NCI-H1105 treated with DMSO at 0.1 percent for 48 hours (cell line): ENCODE measurements at regions not wholly inside any gene's neighbourhood (a gene's known extent, or its start where the extent isn't known, plus 50 kb on each side); places are given as distances from the start of the nearest gene placed in this dataset.

ENCODE experiments used
- DNase-seq: peaks from one replicate; lab custom pipeline; 2025; lab: John Stamatoyannopoulos, UW

DNA sequence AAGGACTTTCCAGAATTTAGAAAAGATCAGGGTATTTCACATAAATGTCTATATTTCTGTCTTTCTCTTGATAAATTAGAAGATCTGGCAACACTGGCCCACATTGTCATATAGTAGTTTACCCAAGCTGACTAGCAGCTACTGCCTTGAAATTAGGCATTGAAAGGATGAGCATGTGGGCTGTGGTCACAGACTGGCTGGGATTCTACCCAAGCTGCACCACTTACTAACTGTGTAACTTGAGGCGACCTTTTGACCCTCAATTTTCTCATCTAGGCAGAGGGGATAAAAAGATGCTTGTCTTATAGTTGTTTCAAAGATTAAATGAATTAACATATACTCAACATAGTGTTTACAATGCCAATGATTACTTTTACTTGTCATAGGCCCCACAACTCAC, 152.7 kb upstream of the BMP2 start:
- no peak for DNase-seq

GRCh38 chr20:6613280-6613861, 154.1 kb upstream of the BMP2 start:
- DNase-seq: no peak

DNA sequence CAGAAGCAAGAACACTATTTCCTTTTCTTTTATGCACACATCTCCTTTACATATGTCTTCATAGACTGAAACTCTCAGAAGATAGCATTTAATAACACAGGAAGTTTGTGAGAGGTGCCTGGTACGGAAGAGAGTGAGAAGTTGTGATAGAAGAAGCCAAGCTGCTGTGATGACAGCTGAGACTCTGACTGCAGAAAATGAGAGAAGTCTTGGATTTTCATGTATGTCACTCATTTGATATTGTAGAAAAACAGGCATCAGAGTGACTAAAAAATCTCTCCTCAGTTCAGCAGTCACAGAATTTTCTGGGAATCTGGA, 154.9 kb upstream of the BMP2 start:
- DNase-seq: no peak

GRCh38 chr20:6611911-6612605, 155.4 kb upstream of the BMP2 start:
- no peak for DNase-seq

DNA sequence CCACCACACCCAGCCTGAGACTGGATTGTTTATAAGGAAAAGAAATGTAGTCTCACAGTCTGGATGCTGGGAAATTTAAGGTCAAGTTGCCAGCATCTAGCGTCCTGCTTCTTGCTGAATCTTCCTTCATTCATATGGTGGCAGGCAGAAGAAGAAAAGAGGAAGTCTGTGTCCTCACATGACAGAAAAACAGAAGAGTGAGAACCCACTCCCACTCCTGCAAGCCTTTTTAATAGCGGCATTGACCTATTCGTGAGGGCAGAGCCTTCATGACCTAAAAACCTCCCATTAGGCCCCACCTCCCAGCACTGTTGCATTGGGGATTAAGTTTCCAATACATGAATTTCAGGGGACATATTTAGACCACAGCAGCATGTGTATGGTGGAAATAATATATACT, 160.8 kb upstream of the BMP2 start:
- DNase-seq: no peak

- DNase-seq: no peak
These were observed 162.2 kb upstream of the BMP2 start for GRCh38 chr20:6605055-6605935.

DNA sequence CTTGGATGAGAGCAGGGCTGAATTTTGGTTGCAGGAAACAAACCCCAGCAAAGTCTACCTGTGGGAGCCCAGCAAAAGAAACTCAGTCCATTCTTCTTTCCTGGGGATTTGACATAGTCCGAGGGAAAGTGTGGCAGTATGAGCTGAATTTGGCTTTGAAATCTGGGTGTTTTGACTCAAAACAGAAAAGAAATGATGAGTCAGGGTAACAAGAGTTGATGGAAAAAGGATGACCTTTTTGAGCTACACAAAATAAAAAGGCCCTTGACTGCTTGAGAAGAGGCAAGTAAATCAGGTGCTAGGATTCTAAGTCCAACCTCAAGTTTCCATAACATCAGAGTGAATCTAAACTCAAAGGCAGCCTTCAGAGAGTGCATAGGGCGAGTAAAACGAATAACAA, 163.3 kb upstream of the BMP2 start:
- DNase-seq: no peak

DNA sequence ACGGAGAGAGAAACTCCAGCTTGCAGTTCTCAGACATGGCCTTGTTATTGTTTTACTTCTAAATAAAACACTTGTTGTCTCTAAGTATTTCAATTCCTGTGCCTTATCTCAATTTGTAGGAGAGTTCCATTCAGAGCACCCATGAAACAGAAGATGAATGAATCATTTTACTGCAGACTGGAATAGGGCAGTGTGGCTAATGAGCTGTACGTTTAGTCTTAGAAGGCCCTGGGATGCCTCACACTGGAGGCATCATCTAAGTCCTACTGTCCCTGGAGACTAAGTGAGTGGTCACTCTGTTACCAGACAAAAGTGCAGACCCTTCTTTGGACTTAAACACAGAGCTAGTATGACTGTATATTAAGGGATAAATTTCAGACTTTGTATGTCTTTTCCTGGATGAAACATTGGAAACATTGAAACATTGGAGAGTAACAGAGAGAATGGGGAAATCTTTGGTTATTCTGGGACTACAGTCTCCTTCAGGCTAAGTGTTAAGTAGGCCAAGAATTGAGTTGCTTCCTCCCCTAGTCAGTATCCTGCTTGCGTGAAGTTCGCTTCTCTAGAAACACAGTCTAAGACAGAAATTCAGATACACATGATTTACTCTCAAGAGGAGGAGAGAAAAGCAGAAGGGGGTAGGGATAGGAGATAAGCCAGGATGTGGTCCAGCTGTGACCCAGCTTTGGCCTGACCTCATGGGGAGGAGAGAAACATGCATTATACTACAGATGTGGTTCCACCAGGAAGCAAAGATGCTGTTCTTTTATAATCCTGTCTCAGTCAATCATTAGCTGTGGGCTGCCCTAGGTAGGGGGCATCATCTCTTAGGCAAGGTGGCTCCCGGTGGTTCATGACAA, 167.4 kb upstream of the BMP2 start:
- no peak for DNase-seq

GRCh38 chr20:6595704-6596103, 171.8 kb upstream of the BMP2 start:
- no peak for DNase-seq

- DNase-seq: peak; percentile 51
These were observed 176.4 kb upstream of the BMP2 start for GRCh38 chr20:6590891-6591637.

DNA sequence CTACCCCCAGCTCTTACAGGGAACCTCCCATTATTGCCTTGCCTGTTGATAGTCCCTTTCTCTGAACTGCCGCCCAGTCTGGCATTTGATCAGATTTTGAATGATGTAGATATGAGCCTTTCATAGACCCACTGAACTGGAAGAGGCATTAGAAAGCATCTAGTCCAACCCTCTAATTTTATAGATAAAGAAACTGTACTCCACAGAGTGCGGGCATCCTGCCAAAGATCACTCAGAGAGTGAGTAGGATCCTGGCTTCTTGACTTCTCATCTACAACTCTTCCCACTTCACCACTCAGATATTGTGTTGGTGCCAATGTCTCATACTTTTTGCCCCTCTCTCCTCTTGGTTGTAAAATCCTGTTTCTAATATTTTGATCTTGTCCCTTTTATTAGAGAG, 179.2 kb upstream of the BMP2 start:
- DNase-seq: peak; percentile 99

GRCh38 chr20:6583134-6583738, 184.2 kb upstream of the BMP2 start:
- DNase-seq: peak; percentile 77

DNA sequence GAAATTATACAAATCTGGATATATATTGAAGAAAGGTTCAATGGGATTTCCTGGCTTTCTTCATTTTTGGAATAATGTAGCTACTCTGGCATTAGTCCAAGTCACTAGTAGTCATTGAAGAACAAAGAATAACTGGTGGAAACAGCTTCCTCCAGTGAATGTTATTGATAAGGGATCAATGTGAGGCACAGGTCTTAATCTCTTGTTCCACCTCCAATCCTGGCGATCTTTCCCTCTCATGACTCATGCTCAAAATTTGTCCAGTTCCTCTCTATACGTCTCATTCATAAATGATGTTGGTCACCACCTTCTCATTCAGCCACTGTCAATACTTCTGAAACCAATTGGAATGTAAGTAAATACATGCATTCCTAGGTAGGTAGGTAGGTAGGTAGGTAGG, 185.0 kb upstream of the BMP2 start:
- DNase-seq: no peak

DNA sequence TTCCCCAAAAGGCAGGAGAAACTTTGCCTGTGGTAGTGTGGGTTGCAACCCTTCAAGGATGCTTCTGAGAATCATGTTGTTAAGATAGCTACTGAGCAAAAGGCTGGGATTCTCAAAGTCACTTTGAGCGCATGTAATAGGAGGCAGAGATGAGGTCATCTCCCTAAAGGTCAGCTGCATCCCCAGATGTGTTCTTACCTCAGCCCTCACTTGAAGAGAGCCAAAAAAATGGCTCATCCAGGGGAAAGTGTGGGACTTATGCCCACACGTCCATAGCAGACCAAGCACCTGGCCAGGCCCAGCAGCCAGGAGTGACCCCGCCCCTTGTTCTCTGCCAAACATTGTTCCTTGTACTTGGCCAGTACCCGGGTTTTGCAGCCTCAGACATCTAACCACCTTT, 187.0 kb upstream of the BMP2 start:
- no peak for DNase-seq

DNA sequence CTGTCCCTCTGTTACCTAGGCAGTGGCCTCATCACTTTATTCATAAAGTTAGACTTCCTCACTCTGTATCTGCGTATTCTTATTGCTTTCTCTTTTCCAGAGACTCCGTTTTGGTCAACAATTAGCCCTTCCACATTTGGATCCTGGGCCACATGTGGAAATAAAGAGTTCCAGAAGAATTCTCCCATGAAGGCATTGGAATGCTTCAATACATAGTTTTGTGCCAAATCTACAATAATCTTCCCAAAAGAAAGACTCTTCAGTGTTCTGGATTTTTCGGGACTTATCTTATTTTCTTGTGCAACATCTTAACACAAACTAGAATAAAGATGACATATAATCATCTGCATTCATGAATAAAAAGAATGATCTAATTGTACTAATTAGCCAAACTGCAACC, 187.7 kb upstream of the BMP2 start:
- no peak for DNase-seq

GRCh38 chr20:6579417-6579816, 188.1 kb upstream of the BMP2 start:
- no peak for DNase-seq

- DNase-seq: no peak
These were observed 190.0 kb upstream of the BMP2 start for GRCh38 chr20:6577451-6577850.

DNA sequence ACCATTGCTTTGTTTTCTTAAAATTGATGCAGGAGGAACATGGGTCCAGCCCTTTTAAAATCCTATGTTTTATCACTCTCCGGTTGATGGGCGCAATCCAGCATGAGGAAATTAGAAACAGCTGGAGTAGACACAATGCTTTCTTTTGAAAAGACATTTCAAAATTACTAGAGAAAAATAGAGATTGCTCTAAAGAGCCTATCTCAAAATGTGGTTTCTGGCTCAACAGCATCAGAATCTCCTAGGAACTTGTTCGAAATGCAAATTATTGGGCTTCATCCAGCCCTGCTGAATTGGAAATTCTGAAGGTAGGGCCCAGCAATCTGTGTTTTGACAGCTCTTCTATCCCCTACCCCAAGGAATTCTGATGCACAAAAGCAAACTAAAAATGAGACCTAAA, 190.8 kb upstream of the BMP2 start:
- no peak for DNase-seq

DNA sequence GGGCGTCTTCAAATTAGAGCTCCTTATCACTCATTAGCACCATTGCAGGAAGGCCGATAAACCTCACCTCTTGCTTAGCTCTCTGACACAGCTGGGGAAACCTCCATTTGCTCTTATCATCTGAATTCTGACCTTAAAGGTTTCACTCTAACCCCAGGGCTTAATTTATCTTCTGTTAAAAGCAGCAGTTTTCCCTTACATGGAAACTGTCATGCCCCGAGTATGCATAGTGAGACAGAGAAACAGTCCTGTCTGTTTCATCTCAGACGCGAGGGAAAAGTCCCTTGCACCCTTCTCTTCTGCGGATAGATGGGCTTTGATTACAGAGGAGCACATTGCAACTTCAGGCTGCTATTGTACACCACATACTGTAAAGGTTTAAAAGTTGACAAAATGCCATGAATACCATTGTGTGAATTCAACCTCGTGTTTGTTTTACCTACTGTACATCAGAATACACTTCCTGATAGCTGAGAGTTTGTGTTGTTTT, 191.5 kb upstream of the BMP2 start:
- no peak for DNase-seq

GRCh38 chr20:6566821-6567220, 200.7 kb upstream of the BMP2 start:
- no peak for DNase-seq

DNA sequence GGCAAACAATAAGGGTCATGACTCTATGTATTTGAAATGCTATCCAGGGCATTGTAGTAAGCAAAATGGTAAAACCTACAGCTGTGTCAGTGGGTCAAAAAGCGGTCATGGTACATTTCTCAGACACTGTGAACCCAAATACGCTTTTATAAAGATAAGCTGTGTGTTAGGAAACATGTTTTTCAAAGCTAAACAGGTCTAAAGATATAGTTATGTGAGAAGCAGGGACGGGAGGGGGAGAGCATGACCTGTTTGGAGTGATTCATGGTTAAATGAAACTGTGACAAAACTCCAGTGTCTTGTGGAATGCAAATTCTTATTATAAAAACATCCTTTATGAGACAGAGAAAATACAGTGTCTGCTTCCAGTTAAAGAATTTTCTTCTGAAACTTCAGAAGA, 205.4 kb upstream of the BMP2 start:
- DNase-seq: no peak
